HepG2 (cell line): ENCODE measurements at regions not wholly inside any gene's neighbourhood (a gene's known extent, or its start where the extent isn't known, plus 50 kb on each side); places are given as distances from the start of the nearest gene placed in this dataset.
"Not testable (repeated sequence)": the region's sequence is repeated elsewhere in the genome, so short reads cannot be mapped to it uniquely, and the experiment has no call there.

Experiments
- DZIP1 ChIP-seq: sonication (generic); formaldehyde crosslinking; IDR thresholded peaks from 2 replicates; pipeline ENCODE4 v1.5.0; 2020; ENCODE audit warnings: mild to moderate bottlenecking, missing genetic modification reagents
- NBN ChIP-seq: fragments of 450-650 bp; conservative IDR thresholded peaks from 2 replicates; pipeline ENCODE4 v1.6.1; 2017
- PAF1 ChIP-seq: IDR thresholded peaks from 2 replicates; pipeline ENCODE4 v1.6.1; 2016; ENCODE audit warnings: missing genetic modification reagents, missing compliant biosample characterization
- SNAPC2 ChIP-seq: sonication (generic); formaldehyde crosslinking; IDR thresholded peaks from 2 replicates; pipeline ENCODE4 v1.8.1; 2022; ENCODE audit warnings: mild to moderate bottlenecking, missing genetic modification reagents
- SRSF1 ChIP-seq: fragments of 200-400 bp; formaldehyde crosslinking; optimal IDR thresholded peaks from 2 replicates; pipeline ENCODE3; 2017; ENCODE audit warnings: mild to moderate bottlenecking, low read depth, low read length, moderate library complexity
- ZNF263 ChIP-seq: sonication (generic); formaldehyde crosslinking; IDR thresholded peaks from 2 replicates; pipeline ENCODE4 v1.4.0; 2020; ENCODE audit warnings: missing genetic modification reagents

- not testable (repeated sequence) for TF ChIP-seq PAF1 (CRISPR knock-in tag); SNAPC2; NBN; SRSF1; ZNF263; DZIP1 (CRISPR knock-in tag)
Measured at GRCh38 chr3:153642576-153642975, 478.6 kb upstream of the ARHGEF26 start.
